HG03280 (cell line): ENCODE measurements at regions not wholly inside any gene's neighbourhood (a gene's known extent, or its start where the extent isn't known, plus 50 kb on each side); places are given as distances from the start of the nearest gene placed in this dataset.

ENCODE experiments used
- ATAC-seq: cut with Tn5 transposase; IDR thresholded peaks from one replicate; pipeline ENCODE4 v1.9.1; 2021; ENCODE audit warnings: mild to moderate bottlenecking, moderate library complexity; ENCODE audit not compliant: unreplicated experiment

DNA sequence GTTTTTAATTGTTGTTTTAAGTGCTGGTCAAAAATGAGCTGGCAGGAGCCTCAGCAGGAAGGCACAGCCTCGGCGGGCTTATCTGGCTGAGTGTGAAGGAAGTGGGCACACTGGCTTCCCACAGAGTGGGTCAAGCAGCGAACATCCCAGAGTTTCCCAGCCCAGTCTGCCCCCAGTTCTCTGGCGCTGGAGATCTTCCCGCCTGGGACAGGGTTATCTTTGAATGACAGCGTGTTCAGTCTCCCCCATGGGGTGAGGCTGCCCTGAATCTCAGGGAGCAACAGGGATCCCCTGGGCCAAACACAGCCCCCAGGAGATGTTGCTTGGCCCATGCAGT lies 122.2 kb upstream of the PTPN1 start:
- no peak for ATAC-seq

DNA sequence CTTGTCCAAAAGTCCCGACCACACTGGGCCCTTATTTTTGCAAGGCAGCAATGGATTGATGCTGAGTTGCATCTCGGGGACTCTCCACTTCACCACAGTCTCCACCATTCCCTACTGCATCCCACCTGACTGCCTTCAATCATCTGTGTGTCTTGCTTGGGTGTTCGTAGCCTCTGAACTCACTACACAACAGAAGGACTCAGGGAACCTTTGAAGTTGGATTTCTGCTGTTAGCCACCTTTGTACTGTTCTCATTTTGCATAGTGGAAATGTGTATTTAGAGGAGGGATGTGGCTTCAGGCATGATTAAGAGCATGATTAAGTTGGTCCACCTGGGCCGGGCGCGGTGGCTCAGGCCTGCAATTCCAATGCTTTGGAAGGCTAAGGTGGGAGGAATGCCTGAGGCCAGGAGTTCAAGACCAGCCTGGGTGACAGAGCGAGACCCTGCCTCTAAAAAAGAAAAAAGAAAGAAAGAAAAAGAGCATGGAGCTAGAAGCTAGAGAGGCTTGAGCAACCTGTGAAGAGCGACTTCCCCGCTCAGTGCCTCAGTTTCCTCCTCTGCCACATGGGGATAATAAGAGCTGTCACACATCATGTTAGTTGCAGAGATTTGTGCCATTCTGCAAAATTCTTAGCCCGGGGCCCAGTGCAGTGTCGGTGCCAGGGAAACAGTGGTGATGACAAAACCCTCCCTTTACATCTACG lies 121.3 kb upstream of the PTPN1 start:
- ATAC-seq, result no peak

DNA sequence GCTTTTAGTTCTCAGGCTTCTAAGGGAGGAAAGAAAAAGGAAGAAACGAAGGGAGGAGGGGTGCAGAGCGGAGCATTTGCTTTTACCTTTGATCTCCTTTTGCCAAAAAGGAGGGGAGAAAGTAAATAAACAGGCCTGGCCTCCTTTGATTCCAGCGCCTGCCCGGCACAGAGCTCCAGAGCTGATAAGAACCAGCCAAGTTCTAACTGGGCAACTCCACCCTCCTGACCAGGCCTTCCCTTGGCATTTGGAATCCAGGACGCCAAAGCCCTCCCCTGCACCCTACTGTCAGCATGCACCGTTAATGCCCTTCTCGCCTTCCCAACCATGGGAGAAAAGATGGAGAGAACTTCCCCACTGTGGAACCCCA lies 120.8 kb upstream of the PTPN1 start:
- ATAC-seq, result no peak

DNA sequence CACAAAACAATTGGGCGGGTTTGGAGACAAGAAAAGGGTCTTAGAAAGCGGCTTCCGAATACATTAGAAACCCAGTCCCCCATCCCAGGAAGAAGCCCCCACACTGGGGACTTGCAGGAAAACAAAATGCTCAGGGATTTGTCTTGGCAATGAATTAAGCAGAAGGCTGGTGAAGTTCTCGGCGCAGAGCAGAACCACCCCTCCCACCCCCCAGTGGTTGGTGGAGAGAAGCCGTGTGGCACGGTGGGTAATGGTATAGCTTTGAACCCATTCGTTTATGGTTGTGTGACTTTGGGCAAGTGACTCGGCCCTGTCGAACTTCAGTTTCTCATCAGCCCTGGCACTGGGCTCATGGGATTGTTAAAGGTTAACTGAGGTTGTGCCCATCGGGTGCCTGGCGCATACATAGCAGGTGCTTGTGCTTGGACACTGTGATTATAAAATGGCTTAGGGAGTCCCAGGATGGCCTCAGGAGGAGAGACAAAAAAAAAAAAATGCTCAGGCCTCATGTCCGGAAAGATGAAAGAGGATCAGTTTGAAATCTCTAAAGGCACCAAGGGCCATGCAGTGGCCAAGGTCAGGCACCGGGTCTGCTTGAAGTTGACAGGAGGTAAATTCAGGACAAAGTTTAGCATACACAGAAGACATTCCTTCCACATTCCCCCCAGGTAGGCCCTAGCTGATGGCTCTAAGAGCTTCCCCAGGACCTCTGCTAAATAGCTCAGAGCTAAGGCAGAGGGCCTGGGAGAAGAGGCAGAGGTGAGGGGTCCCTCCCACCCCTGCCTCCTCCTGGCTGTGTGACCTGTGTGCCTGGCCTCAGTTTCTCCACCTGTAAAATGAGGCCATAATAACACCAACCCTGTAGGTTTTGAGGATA lies 120.1 kb upstream of the PTPN1 start:
- ATAC-seq, result no peak

DNA sequence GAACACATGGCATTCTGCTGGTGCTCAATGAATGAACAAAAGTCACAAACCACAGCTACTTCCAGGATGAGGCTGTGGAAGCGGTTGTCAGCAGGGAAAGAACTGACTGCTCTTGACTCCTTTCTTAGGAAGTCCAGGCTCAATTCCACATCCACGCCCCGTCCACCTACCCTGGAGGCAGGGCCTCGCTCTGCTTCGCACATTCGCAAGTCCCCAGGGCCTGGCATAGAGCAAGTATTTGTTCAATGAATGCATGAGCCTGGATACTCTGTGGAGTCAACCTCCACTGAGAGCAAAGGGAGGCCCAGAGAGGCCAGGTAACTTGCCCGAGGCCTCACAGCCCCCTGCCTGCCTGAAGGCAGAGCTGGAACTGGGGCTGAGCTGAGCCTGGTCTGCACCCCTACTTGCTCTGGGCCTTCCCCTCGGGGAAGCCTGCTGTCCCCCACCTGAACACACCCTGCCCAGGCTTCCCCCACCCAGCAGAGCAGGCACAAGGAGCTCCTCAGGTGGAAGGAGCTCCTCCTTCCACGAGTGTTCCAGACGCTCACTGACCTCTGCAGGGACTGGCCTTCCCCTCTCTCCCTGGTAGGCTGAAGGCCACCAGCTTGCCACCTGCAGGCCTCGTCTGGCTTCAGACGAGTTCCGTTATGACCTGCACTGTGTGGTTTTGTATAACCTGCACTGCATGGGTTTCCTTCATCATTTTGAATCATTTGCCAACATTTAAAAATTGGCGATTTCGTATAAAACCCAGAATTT lies 119.3 kb upstream of the PTPN1 start:
- ATAC-seq, result no peak

DNA sequence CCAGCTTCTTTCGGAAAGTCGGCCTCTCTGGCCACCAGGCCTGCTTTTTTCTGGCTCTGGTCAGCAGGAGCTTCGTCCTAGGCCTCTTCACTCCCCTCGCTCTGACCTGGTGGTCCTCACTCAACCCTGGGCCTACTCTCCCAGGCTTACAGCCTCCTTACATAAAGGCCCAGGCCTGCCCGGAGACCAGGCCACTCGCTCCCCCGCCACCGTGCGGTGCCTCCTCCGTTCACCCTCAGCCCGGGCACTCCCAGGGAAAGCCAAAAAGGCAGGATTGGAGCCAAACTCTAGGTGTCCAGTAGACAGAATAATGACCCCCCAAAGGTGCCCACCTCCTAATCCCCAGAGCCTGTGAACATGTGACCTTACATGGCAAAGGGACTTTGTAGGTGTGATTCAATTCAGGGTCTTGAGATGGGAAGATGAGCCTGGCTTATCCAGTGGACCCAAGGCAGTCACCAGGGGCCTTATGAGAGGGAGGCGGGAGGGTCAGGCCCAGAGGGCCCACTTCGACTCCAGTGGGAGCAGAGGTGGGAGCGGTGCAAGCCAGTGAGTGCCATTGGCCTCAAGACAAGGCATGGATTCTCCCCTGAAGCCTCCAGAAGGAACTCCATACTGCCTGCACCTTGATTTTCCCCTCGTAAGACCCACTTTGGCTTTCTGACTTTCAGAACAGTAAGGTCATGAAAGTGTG lies 118.6 kb upstream of the PTPN1 start:
- no peak for ATAC-seq

DNA sequence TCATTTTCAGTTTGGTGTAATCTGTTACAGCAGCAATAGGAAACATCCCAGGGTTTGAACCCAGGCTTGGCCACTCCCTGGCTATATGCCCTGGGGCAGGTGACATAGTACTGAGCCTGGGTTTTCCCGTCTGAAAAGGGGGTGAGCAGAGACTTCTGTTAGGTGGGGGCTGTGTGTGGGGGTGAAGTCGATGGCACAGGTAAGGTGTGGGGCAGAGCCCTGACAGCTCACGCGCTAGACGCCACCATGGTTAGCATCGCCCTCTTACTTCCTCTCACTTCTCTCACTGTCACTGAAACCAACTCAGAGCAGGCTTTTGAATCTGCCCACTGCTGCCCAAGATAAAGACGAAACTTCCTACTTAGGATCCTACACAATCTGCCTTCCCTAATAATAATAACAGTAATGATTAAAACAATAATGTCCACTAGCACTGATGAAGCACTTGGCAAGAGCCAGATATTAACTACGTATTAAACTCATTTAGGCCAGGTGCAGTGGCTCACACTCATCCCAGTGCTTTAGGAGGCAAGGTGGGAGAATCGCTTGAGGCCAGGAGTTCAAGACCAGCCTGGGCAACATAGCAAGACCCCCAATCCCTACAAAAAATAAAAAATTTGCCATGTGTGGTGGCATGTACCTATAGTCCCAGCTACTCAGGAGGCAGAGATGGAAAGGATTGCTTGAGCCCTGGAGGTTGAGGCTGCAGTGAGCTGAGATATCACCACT lies 117.9 kb upstream of the PTPN1 start:
- ATAC-seq, result no peak

DNA sequence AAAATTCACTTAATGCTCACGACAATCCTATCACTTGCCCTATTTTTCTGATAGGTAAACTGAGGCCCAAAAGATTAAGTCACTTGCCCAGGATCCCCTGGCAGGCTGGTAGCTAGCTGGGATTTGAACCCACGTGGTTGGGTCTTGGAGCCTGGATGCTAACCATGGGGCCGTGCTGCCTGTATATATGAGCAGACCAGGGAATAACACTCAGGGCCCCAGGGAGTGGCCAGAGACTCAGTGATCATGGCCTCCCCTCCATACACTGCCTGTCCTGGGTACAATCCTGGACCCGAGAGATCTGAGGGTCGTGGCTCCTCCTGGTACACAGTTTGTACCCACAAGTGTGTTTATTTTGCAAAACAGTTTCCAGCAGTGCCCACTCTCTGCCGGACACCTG lies 116.9 kb upstream of the PTPN1 start:
- ATAC-seq, result no peak

DNA sequence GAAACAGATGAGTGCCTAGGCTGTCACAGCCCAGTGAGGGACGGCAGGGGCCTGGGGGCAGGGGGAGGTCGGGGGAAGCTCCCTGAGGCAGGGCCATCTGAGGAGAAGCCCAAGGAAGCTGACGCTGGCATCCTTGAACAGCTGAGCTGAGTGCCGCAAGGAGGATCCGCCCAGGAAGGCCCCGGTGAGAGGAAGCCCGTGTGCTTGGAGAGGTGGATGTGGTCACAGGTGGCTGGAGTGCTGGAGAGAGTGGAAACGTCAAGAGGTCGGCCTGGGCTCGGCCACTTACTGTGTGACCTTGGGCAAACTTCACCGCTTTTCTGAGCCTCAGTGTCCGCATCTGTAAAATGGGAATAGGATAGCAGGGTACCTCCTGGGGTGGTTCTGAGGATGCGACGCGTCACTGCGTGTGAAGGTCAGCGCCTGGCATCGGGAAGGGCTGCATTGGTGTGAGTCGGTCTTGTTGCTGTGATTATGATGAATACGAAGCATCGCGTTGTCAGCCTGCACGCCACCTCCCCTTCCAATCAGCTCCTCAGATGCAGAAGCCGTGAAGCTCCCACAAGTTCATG lies 116.1 kb upstream of the PTPN1 start:
- no peak for ATAC-seq

DNA sequence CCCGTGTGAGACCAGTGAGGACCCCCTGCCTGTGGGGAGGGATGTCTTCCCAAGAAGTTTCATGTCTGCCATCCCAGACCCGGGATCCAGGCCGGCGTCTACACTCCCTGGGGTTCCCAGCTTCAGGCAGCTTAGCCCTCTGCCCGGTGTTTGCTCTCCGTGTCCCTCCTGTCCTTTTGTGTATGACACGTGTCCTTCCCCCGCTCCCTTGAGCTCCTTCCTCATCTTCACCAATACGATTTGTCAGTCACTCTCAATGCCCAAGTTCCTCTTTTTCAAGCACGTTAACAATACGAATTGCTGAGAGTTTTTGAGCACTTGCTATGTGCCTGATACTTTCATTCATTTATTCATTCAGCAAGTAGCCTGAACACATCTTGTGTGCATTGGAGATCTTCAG lies 115.6 kb upstream of the PTPN1 start:
- ATAC-seq, result no peak

DNA sequence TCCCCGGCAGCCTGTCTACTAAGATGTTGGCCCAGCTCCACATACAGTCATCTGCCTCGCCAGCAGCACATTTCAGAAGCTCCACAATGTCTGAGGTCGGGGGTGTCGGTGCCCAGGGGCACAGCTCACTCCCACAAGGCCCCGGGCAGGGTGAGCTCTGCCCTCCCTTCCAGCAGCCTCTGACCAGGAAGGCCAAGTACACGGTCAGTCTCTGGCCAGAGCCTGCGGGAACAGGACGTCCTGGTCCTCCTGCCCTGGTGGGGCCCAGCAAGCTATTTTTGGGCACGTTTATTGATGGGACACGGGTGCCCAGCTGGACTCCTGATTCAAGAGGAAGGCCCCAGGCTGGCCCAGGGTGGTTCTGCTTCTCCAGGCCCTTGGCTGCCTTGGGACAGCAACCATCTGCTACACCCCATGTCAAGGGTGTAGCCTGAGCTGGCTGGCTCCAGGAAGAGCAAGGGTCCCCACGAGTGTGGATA lies 114.9 kb upstream of the PTPN1 start:
- ATAC-seq, result no peak

DNA sequence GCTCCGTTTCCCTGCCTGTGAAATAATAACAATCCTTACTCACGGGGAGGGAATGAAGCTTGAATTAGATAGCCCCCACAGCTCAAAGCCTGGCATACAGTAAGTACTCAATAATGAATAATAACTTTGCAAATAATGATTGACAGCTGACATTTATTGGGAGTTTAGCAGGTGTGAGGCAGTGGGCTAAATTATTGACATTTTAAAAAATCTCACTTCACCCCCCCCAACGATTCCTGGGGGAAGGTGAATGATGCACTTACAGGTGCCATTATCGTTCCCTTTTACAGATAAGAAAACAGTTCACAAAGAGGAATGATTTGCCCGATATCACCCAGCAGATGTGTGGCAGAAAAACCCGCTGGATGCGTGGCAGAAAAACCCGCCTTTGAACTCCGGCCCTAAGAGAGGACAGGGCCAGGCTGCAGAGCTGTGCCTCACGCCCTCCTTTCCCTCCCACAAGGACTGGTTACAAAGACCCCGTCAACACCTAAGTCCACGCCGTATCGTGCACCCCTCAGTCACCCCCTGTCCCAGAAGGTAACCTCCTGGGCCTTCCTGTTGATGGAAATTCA lies 114.2 kb upstream of the PTPN1 start:
- ATAC-seq, result no peak

DNA sequence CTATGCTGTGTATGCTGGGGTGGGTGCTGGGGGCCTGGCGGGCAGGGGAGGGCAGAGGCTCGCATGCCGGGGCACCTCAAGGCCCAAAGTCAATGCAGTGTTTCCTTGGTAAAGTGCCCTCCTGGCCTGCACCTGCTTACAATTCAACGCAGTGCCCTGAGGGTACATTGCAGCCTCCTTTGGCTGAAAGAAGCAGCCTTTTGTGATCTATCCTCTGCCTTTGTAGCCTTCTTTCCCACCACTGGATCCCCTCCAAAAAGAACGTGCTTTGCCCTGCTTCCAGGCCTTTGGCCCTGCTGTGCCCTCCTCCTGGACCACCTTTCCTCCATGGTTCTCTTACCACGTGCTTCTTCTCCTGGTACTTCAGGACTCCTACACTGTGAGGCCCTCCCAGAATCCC lies 113.6 kb upstream of the PTPN1 start:
- no peak for ATAC-seq

DNA sequence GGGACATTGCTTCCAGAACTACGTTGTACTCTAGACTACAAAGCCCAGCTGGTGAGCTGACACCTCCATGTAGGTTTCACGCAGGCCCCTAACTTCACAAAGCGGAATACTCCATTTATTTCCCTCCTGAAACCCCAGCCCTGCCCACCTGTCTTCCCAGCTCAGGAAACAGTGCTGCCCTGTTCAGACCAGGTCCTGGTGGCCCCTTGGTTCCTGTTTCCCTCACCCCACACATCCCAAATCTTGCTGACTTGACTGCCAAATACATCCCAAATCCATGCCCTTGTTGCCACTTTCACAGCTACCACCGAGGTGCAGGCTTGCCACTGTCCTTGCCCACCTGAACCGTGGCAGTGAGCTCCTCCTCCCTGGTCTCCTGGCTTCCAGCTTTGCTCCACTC lies 113.1 kb upstream of the PTPN1 start:
- no peak for ATAC-seq

DNA sequence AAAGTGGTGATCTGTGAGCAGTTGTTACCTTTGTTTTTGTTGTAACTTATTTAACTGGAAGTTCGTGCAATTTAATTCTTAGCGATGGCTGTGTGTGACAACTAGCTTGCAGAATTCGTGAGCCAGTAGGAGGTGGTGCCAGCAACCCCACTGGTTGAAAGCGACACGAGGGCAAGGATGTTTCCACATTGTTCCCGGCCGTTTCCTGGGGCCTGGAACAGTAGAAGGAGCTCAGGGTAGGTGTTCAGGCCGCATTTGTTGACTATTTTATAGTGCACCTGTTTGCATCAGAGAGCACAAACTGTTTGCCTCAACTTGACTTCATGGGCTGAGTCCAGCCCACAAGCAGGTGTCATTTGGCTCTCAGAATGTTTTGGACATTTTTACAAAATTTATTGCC lies 112.1 kb upstream of the PTPN1 start:
- ATAC-seq, result no peak

DNA sequence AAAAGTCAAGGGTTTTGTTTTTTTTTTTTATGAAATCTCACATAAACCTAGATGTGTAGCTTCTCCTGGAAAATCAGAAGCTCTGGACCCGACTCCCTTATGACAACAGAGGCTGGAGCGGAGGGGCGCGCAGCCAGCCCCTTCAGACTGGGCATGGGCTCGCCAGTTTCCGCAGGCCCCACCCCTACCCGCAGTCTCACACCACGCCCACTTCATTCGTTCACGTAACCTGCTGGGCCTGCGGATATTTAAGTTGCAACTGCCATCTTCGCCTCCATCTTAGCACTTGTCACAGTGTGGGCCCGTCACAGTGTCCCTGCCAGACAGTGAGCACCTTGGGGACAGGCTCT lies 111.7 kb upstream of the PTPN1 start:
- ATAC-seq, result no peak

DNA sequence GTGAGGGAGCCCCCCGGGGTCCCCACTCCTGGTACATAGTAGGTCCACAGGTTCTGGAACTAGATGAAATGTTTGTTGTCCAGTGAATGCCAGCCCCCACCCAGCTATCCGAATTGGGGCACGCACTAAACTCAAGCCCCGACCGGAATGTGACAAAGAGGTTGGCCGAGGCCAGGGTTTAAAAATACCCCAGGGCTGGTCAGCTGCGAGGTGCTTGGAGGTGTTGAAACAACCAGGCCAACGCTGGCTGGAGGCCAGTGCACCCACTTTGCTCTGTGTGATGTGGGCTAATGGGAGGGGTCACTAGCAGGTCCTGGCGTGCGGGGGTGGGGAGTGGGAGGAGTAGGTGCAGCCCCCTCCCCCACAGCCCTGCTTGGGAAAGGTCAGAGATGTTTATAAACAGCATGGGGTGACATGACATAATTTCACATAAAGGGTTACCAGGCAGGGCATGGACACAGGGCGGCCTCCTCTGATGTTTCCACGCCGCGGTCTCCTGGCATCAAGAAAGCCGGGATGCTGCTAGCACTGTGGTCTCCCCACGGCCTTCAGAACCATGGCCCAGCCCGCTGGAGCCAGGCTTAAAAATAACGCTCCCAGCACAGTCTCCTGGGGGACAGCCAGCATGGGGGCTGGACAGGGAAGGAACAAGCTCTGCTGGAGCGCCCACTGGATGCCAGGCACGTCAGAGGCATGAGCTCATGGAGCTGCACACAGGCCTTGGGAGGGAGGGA lies 111.2 kb upstream of the PTPN1 start:
- no peak for ATAC-seq

DNA sequence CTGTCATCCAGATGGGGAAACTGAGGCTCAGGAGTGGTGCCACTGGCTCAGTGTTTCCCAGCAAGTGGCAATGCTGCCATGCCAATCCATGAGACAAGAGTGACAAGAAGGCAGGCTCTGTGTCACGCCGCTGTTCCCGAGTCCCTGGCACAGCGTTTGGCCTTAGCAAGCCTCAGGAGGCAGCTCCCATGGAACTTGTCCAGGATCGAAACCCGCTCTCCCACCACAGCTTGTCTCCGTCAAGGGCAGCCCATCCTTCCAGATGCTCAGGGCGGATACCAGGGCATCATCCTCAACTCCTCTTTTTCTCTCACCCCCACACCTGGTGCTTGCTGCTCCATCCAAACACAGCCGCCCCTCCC lies 110.6 kb upstream of the PTPN1 start:
- ATAC-seq, result no peak

DNA sequence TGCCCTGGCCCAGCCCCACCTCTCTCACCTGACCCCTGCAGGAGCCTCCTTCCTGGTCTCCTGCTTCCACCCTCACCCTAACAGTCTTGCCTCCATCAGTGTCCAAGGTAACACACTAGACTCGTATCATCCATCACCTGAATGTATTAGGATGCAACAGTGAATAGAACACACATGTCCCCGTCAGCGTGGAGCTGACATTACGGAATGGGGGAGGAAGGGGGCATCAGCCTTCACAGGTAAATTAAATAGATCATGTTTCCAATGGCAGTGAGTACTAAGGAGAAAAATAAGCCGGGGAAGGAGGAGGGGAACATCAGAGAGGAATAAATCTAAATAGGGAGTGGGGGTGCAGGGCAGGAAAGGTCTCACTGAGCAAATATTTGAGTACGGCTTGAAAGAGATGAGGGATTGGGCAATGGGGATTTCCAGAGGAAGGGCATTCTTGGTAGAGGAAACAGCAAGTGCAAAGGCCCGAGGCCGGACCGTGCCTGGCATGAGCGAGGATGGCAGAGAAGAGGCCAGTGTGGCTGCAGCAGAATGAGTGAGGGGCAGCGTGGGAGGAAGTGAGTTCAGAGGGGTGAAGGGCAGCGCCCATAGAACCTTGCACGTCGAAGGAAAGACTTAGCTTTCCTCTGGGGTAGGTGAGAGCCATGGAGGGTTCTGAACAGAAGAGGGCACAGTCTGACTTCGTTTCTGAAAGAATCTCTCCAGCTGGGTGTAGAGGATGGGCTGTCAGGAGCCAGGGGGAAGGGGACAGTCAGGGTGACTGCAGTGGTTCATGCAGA lies 110.1 kb upstream of the PTPN1 start:
- no peak for ATAC-seq
